DMS153 treated with DMSO at 0.1 percent for 48 hours (cell line): ENCODE measurements at regions not wholly inside any gene's neighbourhood (a gene's known extent, or its start where the extent isn't known, plus 50 kb on each side); places are given as distances from the start of the nearest gene placed in this dataset.
"Not testable (repeated sequence)": the region's sequence is repeated elsewhere in the genome, so short reads cannot be mapped to it uniquely, and the experiment has no call there.

Experiments used
- DNase-seq: peaks from one replicate; lab custom pipeline; 2025; ENCODE audit not compliant: unreplicated experiment; lab: John Stamatoyannopoulos, UW

- no peak for DNase-seq
Measured at GRCh38 chr4:12138488-12138887, 709.8 kb upstream of the HS3ST1 start.

GRCh38 chr4:12137575-12137974 is 708.9 kb upstream of the HS3ST1 start:
- DNase-seq: peak; percentile 38

GRCh38 chr4:12126474-12126873 is 697.8 kb upstream of the HS3ST1 start:
- no peak for DNase-seq

- DNase-seq: no peak
Measured at GRCh38 chr4:12124138-12124537, 695.4 kb upstream of the HS3ST1 start.

GRCh38 chr4:12123707-12124106 is 695.0 kb upstream of the HS3ST1 start:
- DNase-seq: no peak

- DNase-seq: no peak
Measured at GRCh38 chr4:12122316-12122715, 693.6 kb upstream of the HS3ST1 start.

- no peak for DNase-seq
Measured at GRCh38 chr4:12120968-12121367, 692.3 kb upstream of the HS3ST1 start.

GRCh38 chr4:12118651-12119213 is 690.0 kb upstream of the HS3ST1 start:
- no peak for DNase-seq

- DNase-seq: no peak
Measured at GRCh38 chr4:12116009-12116552, 687.4 kb upstream of the HS3ST1 start.

- no peak for DNase-seq
Measured at GRCh38 chr4:12110627-12111026, 681.9 kb upstream of the HS3ST1 start.

- DNase-seq: not testable (repeated sequence)
Measured at GRCh38 chr4:12109056-12109455, 680.4 kb upstream of the HS3ST1 start.

- DNase-seq: no peak
Measured at GRCh38 chr4:12105519-12105918, 676.8 kb upstream of the HS3ST1 start.

- DNase-seq: not testable (repeated sequence)
Measured at GRCh38 chr4:12089920-12090319, 661.2 kb upstream of the HS3ST1 start.

GRCh38 chr4:12084690-12085089 is 656.0 kb upstream of the HS3ST1 start:
- DNase-seq: no peak

GRCh38 chr4:12071316-12071715 is 642.6 kb upstream of the HS3ST1 start:
- no peak for DNase-seq

GRCh38 chr4:12053966-12054365 is 625.3 kb upstream of the HS3ST1 start:
- DNase-seq: no peak

GRCh38 chr4:12053556-12053955 is 624.9 kb upstream of the HS3ST1 start:
- no peak for DNase-seq

GRCh38 chr4:12050357-12050756 is 621.7 kb upstream of the HS3ST1 start:
- DNase-seq: no peak

GRCh38 chr4:12042818-12043217 is 614.1 kb upstream of the HS3ST1 start:
- no peak for DNase-seq

- DNase-seq: no peak
Measured at GRCh38 chr4:12041828-12042227, 613.1 kb upstream of the HS3ST1 start.

GRCh38 chr4:12036450-12036849 is 607.8 kb upstream of the HS3ST1 start:
- no peak for DNase-seq

GRCh38 chr4:12028258-12028657 is 599.6 kb upstream of the HS3ST1 start:
- no peak for DNase-seq

GRCh38 chr4:12022409-12022808 is 593.7 kb upstream of the HS3ST1 start:
- no peak for DNase-seq
